Upper lobe of left lung (tissue), 6 donors: ENCODE measurements at regions not wholly inside any gene's neighbourhood (a gene's known extent, or its start where the extent isn't known, plus 50 kb on each side); places are given as distances from the start of the nearest gene placed in this dataset.

Source experiments
- ATAC-seq, 2 donors: fragments of 200-7000 bp; cut with Tn5 transposase; one replicate each; pipeline ENCODE4 v1.9.1; 2022; ENCODE audit warnings: mild to moderate bottlenecking in 2 of 2, moderate library complexity in 2 of 2; ENCODE audit not compliant: low FRiP score in 2 of 2
- DNase-seq, 2 donors: peaks; one replicate each; pipeline ENCODE4 v3.0.0-alpha.2; 2019 to 2020
- H3K27ac ChIP-seq, 4 donors: fragments of 200-600 bp; sonication (generic); one replicate each; pipeline ENCODE4 v1.5.1; 2016 to 2019
- H3K27me3 ChIP-seq, 4 donors: fragments of 200-600 bp; sonication (generic); one replicate each; pipeline ENCODE4 v1.5.1; 2017 to 2019
- H3K36me3 ChIP-seq, 4 donors: fragments of 200-600 bp; sonication (generic); one replicate each; pipeline ENCODE4 v1.5.1; 2016 to 2019
- H3K4me1 ChIP-seq, 4 donors: fragments of 200-600 bp; sonication (generic); one replicate each; pipeline ENCODE4 v1.5.1; 2018 to 2019
- H3K4me3 ChIP-seq, 4 donors: fragments of 200-600 bp; sonication (generic); one replicate each; pipeline ENCODE4 v1.5.1; 2017 to 2019; ENCODE audit warnings: mild to moderate bottlenecking in 2 of 4, moderate library complexity in 1 of 4
- H3K9me3 ChIP-seq, 4 donors: fragments of 200-600 bp; sonication (generic); one replicate each; pipeline ENCODE4 v1.5.1; 2018 to 2019
- CTCF ChIP-seq, 6 experiments: fragments of 450-650 bp in 4 of 6; fragments of 200-600 bp in 2 of 6; sonication (generic) in 2 of 6; IDR thresholded peaks; one replicate each; pipeline ENCODE4 v1.5.1; 2016 to 2019; ENCODE audit warnings: antibody characterized with exemption in 6 of 6
- EP300 ChIP-seq, 4 donors: sonication (generic); formaldehyde crosslinking; IDR thresholded peaks; one replicate each; pipeline ENCODE4 v1.5.1; 2017; ENCODE audit warnings: antibody characterized with exemption in 4 of 4, control low read depth in 2 of 4
- POLR2A ChIP-seq, 4 donors: fragments of 450-650 bp; IDR thresholded peaks; one replicate each; pipeline ENCODE4 v1.5.1; 2016 to 2017; ENCODE audit warnings: antibody characterized with exemption in 4 of 4, mild to moderate bottlenecking in 2 of 4
- POLR2AphosphoS5 ChIP-seq, 2 donors: sonication (generic); formaldehyde crosslinking; IDR thresholded peaks; one replicate each; pipeline ENCODE4 v1.5.1; 2017; ENCODE audit warnings: antibody characterized with exemption in 2 of 2
- WGBS, 2 donors: methylation state at CpG; one replicate each; pipeline ENCODE4 v1.1.5; 2017 to 2018; 5-methylcytosine and 5-hydroxymethylcytosine counted together
- donor health status: DM: no; HTN: no; CAD: no; lungs with moderate emphysema.
- donor health status: DM: no; HTN: yes; CAD: no; lungs with severe emphysema.

GRCh38 chr18:46275370-46275769, 171.2 kb downstream of the HAUS1 start:
- no peak overlapping the region for H3K27ac ChIP-seq
- TF ChIP-seq EP300 (IDR thresholded peaks at IDR 0.05) (no peak), POLR2A (IDR thresholded peaks at IDR 0.05) (no peak), CTCF (IDR thresholded peaks at IDR 0.05) (no peak), POLR2AphosphoS5 (IDR thresholded peaks at IDR 0.05) (no peak)
- no peak overlapping the region for H3K4me3 ChIP-seq
- ATAC-seq (no peak), DNase-seq (no peak)
- H3K36me3 ChIP-seq: no peaks in the 10 kb centered on the region
- H3K27me3 ChIP-seq: no peaks in the 10 kb centered on the region
- H3K9me3 ChIP-seq: no peaks in the 10 kb centered on the region
- WGBS, 2 donors: 67 to 82% methylated on average over 1 to 4 of the region's 4 CpGs
- H3K4me1 ChIP-seq: no peaks in the 10 kb centered on the region

- ATAC-seq (no peak), DNase-seq (no peak)
- Histone ChIP-seq H3K4me1 (no peaks in the 10 kb centered on the region), H3K9me3 (no peaks in the 10 kb centered on the region), H3K27ac (no peak overlapping the region), H3K4me3 (no peak overlapping the region), H3K27me3 (no peaks in the 10 kb centered on the region), H3K36me3 (no peaks in the 10 kb centered on the region)
- WGBS, 2 donors: 89 to 91% methylated on average over 2 to 3 of the region's 3 CpGs
- TF ChIP-seq CTCF (IDR thresholded peaks at IDR 0.05): no peak
- no peak for TF ChIP-seq EP300 (IDR thresholded peaks at IDR 0.05)
- no peak for TF ChIP-seq POLR2A (IDR thresholded peaks at IDR 0.05)
- no peak for TF ChIP-seq POLR2AphosphoS5 (IDR thresholded peaks at IDR 0.05)
Measured at GRCh38 chr18:46276748-46277147, 172.6 kb downstream of the HAUS1 start.

GRCh38 chr18:46278481-46279465, 174.6 kb downstream of the HAUS1 start:
- WGBS, 2 donors: 35 to 37% methylated on average over 8 to 9 of the region's 10 CpGs
- DNase-seq (no peak), ATAC-seq (no peak)
- Histone ChIP-seq H3K27me3 (no peaks in the 10 kb centered on the region), H3K27ac (no peak overlapping the region), H3K4me3 (no peak overlapping the region), H3K36me3 (no peaks in the 10 kb centered on the region), H3K4me1 (no peaks in the 10 kb centered on the region), H3K9me3 (no peaks in the 10 kb centered on the region)
- TF ChIP-seq POLR2A (IDR thresholded peaks at IDR 0.05): no peak
- TF ChIP-seq EP300 (IDR thresholded peaks at IDR 0.05): no peak
- TF ChIP-seq CTCF (IDR thresholded peaks at IDR 0.05): no peak
- TF ChIP-seq POLR2AphosphoS5 (IDR thresholded peaks at IDR 0.05): no peak

- no peaks in the 10 kb centered on the region for H3K36me3 ChIP-seq
- no peaks in the 10 kb centered on the region for H3K9me3 ChIP-seq
- H3K4me3 ChIP-seq: no peak overlapping the region
- 88 to 91% methylated on average over 6 of the region's 6 CpGs for WGBS, 2 donors
- DNase-seq: no peak
- ATAC-seq: no peak
- H3K27me3 ChIP-seq: no peaks in the 10 kb centered on the region
- H3K4me1 ChIP-seq: no peaks in the 10 kb centered on the region
- H3K27ac ChIP-seq: no peak overlapping the region
- no peak for TF ChIP-seq POLR2A (IDR thresholded peaks at IDR 0.05)
- no peak for TF ChIP-seq EP300 (IDR thresholded peaks at IDR 0.05)
- no peak for TF ChIP-seq CTCF (IDR thresholded peaks at IDR 0.05)
- TF ChIP-seq POLR2AphosphoS5 (IDR thresholded peaks at IDR 0.05): no peak
Measured at GRCh38 chr18:46279673-46280072, 175.5 kb downstream of the HAUS1 start.
